Caco-2 (cell line): ENCODE measurements at regions not wholly inside any gene's neighbourhood (a gene's known extent, or its start where the extent isn't known, plus 50 kb on each side); places are given as distances from the start of the nearest gene placed in this dataset.

ENCODE experiments used
- BruUV-seq: library from RNA; stranded (reverse); fragments of 400-500 nt; replicated peaks from 2 replicates; lab custom pipeline; 2021; lab: Mats Ljungman, UMichigan
- CTCF ChIA-PET: fragments of 300-600 bp; sonication (Branson Sonifier 250); formaldehyde crosslinking; loops from one replicate; lab custom pipeline; 2022; ENCODE audit warnings: antibody characterized with exemption; lab: Charles Lee
- POLR2A ChIA-PET: fragments of 300-600 bp; sonication (Branson Sonifier 250); formaldehyde crosslinking; loops from one replicate; lab custom pipeline; 2022; ENCODE audit warnings: antibody characterized with exemption; lab: Charles Lee
- DNase-seq, 2 experiments: peaks; one replicate each; pipeline versions ENCODE4 v3.0.0 to v3.0.0-alpha.2; 2020 to 2022
- H3K27me3 ChIP-seq: replicated peaks from 2 replicates; pipeline ENCODE4 v1.6.0; 2011; ENCODE audit warnings: low read length; ENCODE audit not compliant: control insufficient read depth, insufficient read depth
- H3K36me3 ChIP-seq: 2 replicates; pipeline ENCODE4 v1.5.1; 2011; ENCODE audit warnings: low read length; ENCODE audit not compliant: control insufficient read depth, insufficient read depth
- H3K4me1 ChIP-seq: fragments of 250-450 bp; sonication (Bioruptor Pico); 2 replicates; pipeline ENCODE4 v1.5.1; 2020; ENCODE audit warnings: mild to moderate bottlenecking
- H3K4me3 ChIP-seq: 2 replicates; pipeline ENCODE4 v1.5.1; 2011; ENCODE audit warnings: low read depth, mild to moderate bottlenecking, control low read depth, low read length
- H3K9me3 ChIP-seq: fragments of 250-450 bp; sonication (Bioruptor Pico); 2 replicates; pipeline ENCODE4 v1.5.1; 2020; ENCODE audit warnings: mild to moderate bottlenecking, moderate library complexity
- H3K27ac Mint-ChIP-seq: one replicate; pipeline ENCODE4 v1.8.0; 2022; ENCODE audit warnings: mixed read lengths; ENCODE audit not compliant: unreplicated experiment
- H3K27me3 Mint-ChIP-seq: one replicate; pipeline ENCODE4 v1.8.0; 2022; ENCODE audit warnings: mixed read lengths; ENCODE audit not compliant: insufficient read depth, unreplicated experiment
- H3K36me3 Mint-ChIP-seq: one replicate; pipeline ENCODE4 v1.8.0; 2022; ENCODE audit warnings: mild to moderate bottlenecking, mixed read lengths; ENCODE audit not compliant: insufficient read depth, unreplicated experiment
- H3K4me1 Mint-ChIP-seq: one replicate; pipeline ENCODE4 v1.8.0; 2022; ENCODE audit warnings: low read depth, mixed read lengths; ENCODE audit not compliant: unreplicated experiment
- H3K4me3 Mint-ChIP-seq: one replicate; pipeline ENCODE4 v1.8.0; 2022; ENCODE audit warnings: mild to moderate bottlenecking, moderate library complexity, mixed read lengths; ENCODE audit not compliant: unreplicated experiment
- H3K9me3 Mint-ChIP-seq: one replicate; pipeline ENCODE4 v1.8.0; 2022; ENCODE audit warnings: mixed read lengths; ENCODE audit not compliant: unreplicated experiment
- CTCF ChIP-seq, 2 experiments: fragments of 200-600 bp in 1 of 2; IDR thresholded peaks; 1 replicate in 1 of 2; 2 replicates in 1 of 2; pipeline versions ENCODE4 v1.5.1 to v1.8.0; 2011 to 2022; ENCODE audit warnings: antibody characterized with exemption in 1 of 2, control low read depth in 1 of 2, inconsistent platforms in 1 of 2, low read depth in 1 of 2, low read length in 1 of 2, mild to moderate bottlenecking in 1 of 2, moderate library complexity in 1 of 2; ENCODE audit not compliant: insufficient read depth in 1 of 2, severe bottlenecking in 1 of 2, unreplicated experiment in 1 of 2
- intact Hi-C: fragments of 100-400 bp; cut with micrococcal nuclease; formaldehyde crosslinking; loops from one replicate; pipeline ENCODE4 v1.10.0; 2022; ENCODE audit not compliant: unreplicated experiment

GRCh38 chr10:2145491-2145890 lies 408.2 kb upstream of the ADARB2 start:
- H3K4me3 ChIP-seq = no peak overlapping the region
- Mint-ChIP-seq H3K27ac (no peak overlapping the region), H3K27me3 (peaks cover 9% of the 10 kb centered on the region), H3K4me3 (no peak overlapping the region), H3K4me1 (no peaks in the 10 kb centered on the region), H3K9me3 (no peaks in the 10 kb centered on the region), H3K36me3 (no peaks in the 10 kb centered on the region)
- no peaks in the 10 kb centered on the region for H3K27me3 ChIP-seq
- ChIA-PET POLR2A (no interaction called here), CTCF (no interaction called here)
- H3K9me3 ChIP-seq = no peaks in the 10 kb centered on the region
- intact Hi-C loops = no loop called here
- H3K36me3 ChIP-seq = no peaks in the 10 kb centered on the region
- no TSS peak for BruUV-seq
- DNase-seq = no peak
- H3K4me1 ChIP-seq = no peaks in the 10 kb centered on the region
- TF ChIP-seq CTCF (IDR thresholded peaks at IDR 0.05; ENCODE audit: insufficient read depth in 1 of 2, low read depth in 1 of 2, low read length in 1 of 2, severe bottlenecking in 1 of 2, unreplicated experiment in 1 of 2) = no peak

GRCh38 chr10:2144584-2144983 lies 407.3 kb upstream of the ADARB2 start:
- H3K27ac Mint-ChIP-seq = no peak overlapping the region
- no peaks in the 10 kb centered on the region for H3K36me3 Mint-ChIP-seq
- POLR2A ChIA-PET = no interaction called here
- intact Hi-C loops = no loop called here
- no peaks in the 10 kb centered on the region for H3K4me1 Mint-ChIP-seq
- Histone ChIP-seq H3K27me3 (no peaks in the 10 kb centered on the region), H3K9me3 (no peaks in the 10 kb centered on the region), H3K36me3 (no peaks in the 10 kb centered on the region), H3K4me1 (no peaks in the 10 kb centered on the region), H3K4me3 (no peak overlapping the region)
- DNase-seq = no peak
- H3K27me3 Mint-ChIP-seq = peaks cover 9% of the 10 kb centered on the region
- BruUV-seq = no TSS peak
- no peak overlapping the region for H3K4me3 Mint-ChIP-seq
- no peaks in the 10 kb centered on the region for H3K9me3 Mint-ChIP-seq
- TF ChIP-seq CTCF (IDR thresholded peaks at IDR 0.05; ENCODE audit: insufficient read depth in 1 of 2, low read depth in 1 of 2, low read length in 1 of 2, severe bottlenecking in 1 of 2, unreplicated experiment in 1 of 2) = no peak
- CTCF ChIA-PET = no interaction called here

- ChIA-PET POLR2A (no interaction called here), CTCF (no interaction called here)
- H3K4me1 Mint-ChIP-seq = no peaks in the 10 kb centered on the region
- no peaks in the 10 kb centered on the region for H3K36me3 Mint-ChIP-seq
- no peak overlapping the region for H3K27ac Mint-ChIP-seq
- H3K9me3 Mint-ChIP-seq = no peaks in the 10 kb centered on the region
- no peaks in the 10 kb centered on the region for H3K36me3 ChIP-seq
- no peak for TF ChIP-seq CTCF (IDR thresholded peaks at IDR 0.05; ENCODE audit: insufficient read depth in 1 of 2, low read depth in 1 of 2, low read length in 1 of 2, severe bottlenecking in 1 of 2, unreplicated experiment in 1 of 2)
- no peak for DNase-seq
- no peaks in the 10 kb centered on the region for H3K4me1 ChIP-seq
- peaks cover 9% of the 10 kb centered on the region for H3K27me3 Mint-ChIP-seq
- BruUV-seq = no TSS peak
- no peak overlapping the region for H3K4me3 Mint-ChIP-seq
- H3K27me3 ChIP-seq = no peaks in the 10 kb centered on the region
- no peaks in the 10 kb centered on the region for H3K9me3 ChIP-seq
- intact Hi-C loops = no loop called here
- no peak overlapping the region for H3K4me3 ChIP-seq
Measured at GRCh38 chr10:2143213-2143835, 406.0 kb upstream of the ADARB2 start.
